Nephron (organoid): ENCODE measurements at regions not wholly inside any gene's neighbourhood (a gene's known extent, or its start where the extent isn't known, plus 50 kb on each side); places are given as distances from the start of the nearest gene placed in this dataset.
A peak's percentile ranks its signal among the peaks of the same experiment; 100 is the strongest.

Source experiments
- H3K27ac Mint-ChIP-seq, 3 experiments: 2 replicates each; pipeline ENCODE4 v1.8.0; 2020; ENCODE audit warnings: mixed read lengths in 3 of 3, mild to moderate bottlenecking in 2 of 3, moderate library complexity in 1 of 3
- H3K27me3 Mint-ChIP-seq: 2 replicates; pipeline ENCODE4 v1.8.0; 2021; ENCODE audit warnings: low read depth, mild to moderate bottlenecking, moderate library complexity, mixed read lengths
- H3K36me3 Mint-ChIP-seq: 2 replicates; pipeline ENCODE4 v1.8.0; 2020; ENCODE audit warnings: low read depth, mixed read lengths
- H3K4me1 Mint-ChIP-seq: 2 replicates; pipeline ENCODE4 v1.8.0; 2020; ENCODE audit warnings: mixed read lengths
- H3K4me3 Mint-ChIP-seq, 3 experiments: 2 replicates each; pipeline ENCODE4 v1.8.0; 2020; ENCODE audit warnings: mild to moderate bottlenecking in 3 of 3, mixed read lengths in 3 of 3, moderate library complexity in 2 of 3
- H3K9me3 Mint-ChIP-seq: 2 replicates; pipeline ENCODE4 v1.8.0; 2020; ENCODE audit warnings: mixed read lengths
- TF ChIP-seq, protein P1 (sequence below), 3 experiments: fragments of 200-600 bp; sonication (generic); IDR thresholded peaks; one replicate each; pipeline ENCODE4 v1.5.0; 2021; ENCODE audit warnings: antibody characterized with exemption in 3 of 3; ENCODE audit not compliant: unreplicated experiment in 3 of 3

DNA sequence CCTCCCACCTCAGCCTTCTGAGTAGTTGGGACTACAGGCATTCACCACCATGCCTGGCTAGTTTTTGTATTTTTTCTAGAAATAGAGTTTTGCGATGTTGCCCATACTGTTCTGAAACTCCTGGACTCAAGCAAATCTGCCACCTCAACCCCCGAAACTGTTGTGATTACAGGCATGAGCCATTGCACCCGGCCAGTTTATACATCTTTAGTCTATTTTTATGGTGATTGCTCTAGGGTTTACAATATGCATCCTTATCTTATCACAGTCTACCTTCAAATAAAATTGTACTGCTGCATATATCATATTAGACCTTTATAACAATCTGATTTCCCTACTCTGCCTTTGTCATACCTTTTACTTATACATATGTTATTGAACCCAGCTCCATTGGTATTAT lies 56.9 kb downstream of the SOWAHB start:
- H3K36me3 Mint-ChIP-seq = no peaks in the 10 kb centered on the region
- TF ChIP-seq, protein P1, sequence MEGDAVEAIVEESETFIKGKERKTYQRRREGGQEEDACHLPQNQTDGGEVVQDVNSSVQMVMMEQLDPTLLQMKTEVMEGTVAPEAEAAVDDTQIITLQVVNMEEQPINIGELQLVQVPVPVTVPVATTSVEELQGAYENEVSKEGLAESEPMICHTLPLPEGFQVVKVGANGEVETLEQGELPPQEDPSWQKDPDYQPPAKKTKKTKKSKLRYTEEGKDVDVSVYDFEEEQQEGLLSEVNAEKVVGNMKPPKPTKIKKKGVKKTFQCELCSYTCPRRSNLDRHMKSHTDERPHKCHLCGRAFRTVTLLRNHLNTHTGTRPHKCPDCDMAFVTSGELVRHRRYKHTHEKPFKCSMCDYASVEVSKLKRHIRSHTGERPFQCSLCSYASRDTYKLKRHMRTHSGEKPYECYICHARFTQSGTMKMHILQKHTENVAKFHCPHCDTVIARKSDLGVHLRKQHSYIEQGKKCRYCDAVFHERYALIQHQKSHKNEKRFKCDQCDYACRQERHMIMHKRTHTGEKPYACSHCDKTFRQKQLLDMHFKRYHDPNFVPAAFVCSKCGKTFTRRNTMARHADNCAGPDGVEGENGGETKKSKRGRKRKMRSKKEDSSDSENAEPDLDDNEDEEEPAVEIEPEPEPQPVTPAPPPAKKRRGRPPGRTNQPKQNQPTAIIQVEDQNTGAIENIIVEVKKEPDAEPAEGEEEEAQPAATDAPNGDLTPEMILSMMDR (IDR thresholded peaks at IDR 0.05; ENCODE audit: unreplicated experiment in 3 of 3) = no peak
- H3K27ac Mint-ChIP-seq = no peak overlapping the region
- peaks cover 6% of the 10 kb centered on the region for H3K9me3 Mint-ChIP-seq
- H3K27me3 Mint-ChIP-seq = no peaks in the 10 kb centered on the region
- H3K4me3 Mint-ChIP-seq = no peak overlapping the region
- no peaks in the 10 kb centered on the region for H3K4me1 Mint-ChIP-seq

- Mint-ChIP-seq H3K4me3 (no peak overlapping the region), H3K36me3 (no peaks in the 10 kb centered on the region), H3K27me3 (no peaks in the 10 kb centered on the region), H3K9me3 (peaks cover 6% of the 10 kb centered on the region), H3K27ac (peak overlapping the region in 1 of 3 experiments; percentile 59), H3K4me1 (peaks cover 11% of the 10 kb centered on the region)
- TF ChIP-seq, protein P1 (IDR thresholded peaks at IDR 0.05; ENCODE audit: unreplicated experiment in 3 of 3) = no peak
These were observed 60.9 kb downstream of the SOWAHB start for GRCh38 chr4:76836860-76837562.
